Brain pericyte (primary cell): ENCODE measurements at regions not wholly inside any gene's neighbourhood (a gene's known extent, or its start where the extent isn't known, plus 50 kb on each side); places are given as distances from the start of the nearest gene placed in this dataset.
"Not testable (repeated sequence)": the region's sequence is repeated elsewhere in the genome, so short reads cannot be mapped to it uniquely, and the experiment has no call there.

Experiments
- DNase-seq: peaks from one replicate; pipeline ENCODE4 v3.0.0-alpha.2; 2012; ENCODE audit warnings: low read depth, low spot score

GRCh38 chr6:43886067-43886461 is 116.1 kb downstream of the VEGFA start:
- DNase-seq, result no peak

- DNase-seq, result no peak
Measured at GRCh38 chr6:43885399-43886066, 115.5 kb downstream of the VEGFA start.

DNA sequence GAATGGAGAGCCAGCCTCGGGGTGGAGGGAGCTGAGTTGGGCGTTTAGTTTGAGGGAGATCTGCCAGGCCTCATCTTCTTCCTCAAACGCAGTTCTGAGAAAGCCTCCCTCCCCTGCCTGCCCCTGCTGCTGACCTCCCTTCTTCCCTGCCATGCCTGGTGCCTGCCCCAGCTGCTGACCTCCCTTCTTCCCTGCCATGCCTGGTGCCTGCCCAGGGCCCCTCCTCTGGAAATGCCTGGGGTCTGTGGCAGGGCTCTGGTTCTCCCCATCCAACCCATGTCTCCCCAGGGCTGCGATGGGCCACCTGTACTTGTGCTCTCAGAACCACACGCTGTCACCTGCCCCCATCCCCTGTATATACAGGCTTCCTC is 114.6 kb downstream of the VEGFA start:
- DNase-seq, result no peak

- no peak for DNase-seq
Measured at GRCh38 chr6:43883847-43884651, 114.0 kb downstream of the VEGFA start.

GRCh38 chr6:43882690-43883448 is 112.9 kb downstream of the VEGFA start:
- not testable (repeated sequence) for DNase-seq

- DNase-seq, result no peak
Measured at GRCh38 chr6:43880236-43881137, 110.5 kb downstream of the VEGFA start.

GRCh38 chr6:43879722-43880121 is 109.7 kb downstream of the VEGFA start:
- DNase-seq, result no peak

DNA sequence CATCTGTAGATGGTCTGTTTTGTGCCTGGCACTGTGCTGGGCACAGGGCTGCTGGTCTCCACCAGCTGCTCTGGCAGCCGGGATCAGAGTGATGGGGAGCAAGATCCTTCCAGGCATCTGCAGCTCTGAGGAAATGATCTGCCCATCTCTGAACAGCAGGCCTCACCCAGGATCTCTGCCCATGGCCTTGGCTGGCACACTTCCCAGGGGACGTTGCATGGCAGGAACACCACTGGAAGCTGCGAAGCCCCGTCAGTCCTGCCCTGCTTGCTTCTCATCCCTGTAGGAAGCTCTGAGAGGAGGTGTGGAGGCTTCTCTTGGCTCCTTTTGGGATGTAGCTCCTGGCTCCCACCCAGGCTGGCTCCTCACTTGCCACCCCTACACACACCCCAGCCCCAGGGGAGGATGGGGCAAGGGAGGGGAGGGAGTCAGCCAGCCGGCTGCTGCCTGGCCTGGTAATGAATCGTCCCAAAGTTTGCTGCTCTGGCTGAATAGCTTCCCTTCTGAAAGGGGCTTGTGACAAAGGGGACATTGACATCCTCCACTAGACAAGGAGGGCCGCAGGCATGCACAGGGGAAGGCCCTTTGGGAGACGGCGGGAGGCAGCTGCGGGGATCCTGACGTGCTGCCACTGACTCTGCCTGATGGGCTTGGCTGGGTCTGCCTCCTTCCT is 108.9 kb downstream of the VEGFA start:
- DNase-seq, result no peak

DNA sequence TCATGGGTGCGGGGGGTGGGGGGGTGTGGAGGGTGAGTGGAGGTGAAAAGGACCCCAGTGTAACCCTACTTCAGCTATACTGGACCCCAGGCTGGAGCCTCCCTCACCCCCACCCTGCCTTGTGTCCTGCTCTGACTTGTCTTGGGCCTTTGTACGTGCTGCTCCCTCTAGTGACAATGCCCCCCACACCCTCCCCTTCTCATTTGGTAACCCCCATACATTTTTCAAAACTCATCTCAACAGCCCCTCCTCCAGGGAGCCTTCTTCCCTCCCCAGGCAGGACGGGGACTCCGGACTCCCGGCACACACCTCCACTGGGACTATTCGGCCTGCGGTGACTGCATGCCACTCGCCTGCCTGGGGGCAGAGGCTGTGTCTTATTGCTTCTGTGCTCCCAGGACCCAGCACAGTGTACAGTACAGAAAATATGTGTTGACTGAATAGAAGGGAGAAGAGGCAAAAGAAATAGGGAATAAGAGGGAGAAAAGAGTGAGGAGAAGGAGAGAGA is 108.2 kb downstream of the VEGFA start:
- DNase-seq, result no peak

DNA sequence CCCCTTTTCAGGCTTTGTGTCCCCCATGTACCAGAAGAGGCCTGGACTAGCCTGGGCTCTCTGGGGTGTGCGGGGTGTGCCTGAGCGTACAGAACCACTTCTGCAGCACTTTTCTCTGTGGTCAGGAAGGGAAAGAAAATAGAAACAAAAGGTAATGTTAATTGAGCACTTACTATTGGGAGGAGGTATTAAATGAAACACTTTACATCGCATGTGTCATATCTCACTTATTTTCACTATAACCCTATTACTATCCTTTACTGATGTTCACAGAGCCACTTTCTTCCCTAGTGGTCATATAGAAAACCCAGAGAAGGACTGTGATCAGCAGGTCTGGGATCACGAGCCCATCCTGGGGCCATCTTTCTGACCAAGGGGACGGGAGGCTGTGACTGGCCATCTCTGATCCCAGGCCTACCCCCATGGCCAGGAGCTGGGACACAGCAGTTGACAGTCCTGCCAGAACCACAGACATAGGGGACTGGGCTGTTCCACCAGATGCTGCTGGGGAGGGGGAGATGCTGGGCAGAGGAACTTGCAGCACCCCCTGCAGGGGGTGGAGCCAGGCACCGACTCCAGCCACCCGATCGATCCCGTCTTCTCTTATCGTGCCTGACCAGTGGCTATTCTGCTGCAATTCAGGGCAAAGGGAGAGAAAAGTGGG is 107.6 kb downstream of the VEGFA start:
- no peak for DNase-seq

DNA sequence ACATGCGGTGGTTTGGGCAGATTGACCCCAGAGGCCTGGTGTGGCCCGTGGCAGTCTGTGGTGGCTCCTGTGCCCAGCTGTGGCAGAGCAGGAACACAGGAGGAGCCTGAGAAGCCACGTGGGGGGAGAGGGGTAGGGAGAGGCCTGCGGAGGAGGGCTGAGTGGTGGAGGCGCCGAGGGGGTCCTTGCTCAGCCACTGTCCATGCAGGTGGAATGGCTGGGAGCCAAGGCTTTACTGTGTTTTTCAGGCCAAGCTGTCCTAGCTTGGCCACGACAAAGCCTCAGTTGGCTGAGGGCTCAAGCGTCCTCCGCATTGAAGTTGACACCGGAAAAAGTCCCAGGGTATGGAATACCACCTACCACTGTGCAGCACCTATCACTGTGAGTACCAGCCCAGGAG is 107.0 kb downstream of the VEGFA start:
- DNase-seq, result no peak

- DNase-seq, result no peak
Measured at GRCh38 chr6:43876602-43877001, 106.6 kb downstream of the VEGFA start.

- no peak for DNase-seq
Measured at GRCh38 chr6:43875849-43876572, 106.0 kb downstream of the VEGFA start.

DNA sequence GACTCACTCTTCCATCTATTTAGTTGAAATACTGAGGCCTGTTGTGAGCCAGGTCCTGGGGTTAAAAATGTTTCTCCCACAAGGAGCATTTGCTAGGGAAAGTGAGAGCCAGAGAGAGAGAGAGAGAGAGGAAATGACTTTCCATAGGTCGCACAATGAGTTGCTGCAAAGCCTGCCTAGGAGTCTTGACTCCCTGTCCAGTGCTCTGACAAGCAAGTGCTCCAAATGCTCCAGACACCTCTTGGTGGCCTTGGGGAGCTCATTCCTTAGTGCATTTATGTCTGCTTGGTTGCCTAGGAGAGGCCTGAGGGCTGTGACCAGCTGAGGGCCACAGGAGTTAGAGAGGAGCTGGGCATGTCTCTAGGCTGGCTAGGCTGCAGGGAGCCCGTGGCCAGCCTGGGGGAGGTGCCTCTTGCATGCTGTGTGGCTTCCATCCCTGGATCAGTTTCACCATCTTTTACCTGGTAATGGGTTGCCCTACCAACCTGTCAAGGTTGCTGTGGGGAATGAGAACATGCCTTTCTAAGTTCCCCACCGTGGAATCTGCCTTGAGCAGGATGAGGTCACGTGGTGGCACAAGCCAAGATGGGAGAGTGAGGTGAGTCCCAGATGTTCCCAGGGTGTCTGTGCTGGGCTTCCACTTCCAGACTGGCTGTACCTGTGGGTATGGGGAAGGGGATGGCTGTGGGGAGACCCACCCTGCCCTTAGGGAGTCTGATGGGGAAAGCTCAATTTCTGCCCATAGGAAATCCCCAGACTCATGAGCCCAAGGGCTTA is 105.0 kb downstream of the VEGFA start:
- no peak for DNase-seq

DNA sequence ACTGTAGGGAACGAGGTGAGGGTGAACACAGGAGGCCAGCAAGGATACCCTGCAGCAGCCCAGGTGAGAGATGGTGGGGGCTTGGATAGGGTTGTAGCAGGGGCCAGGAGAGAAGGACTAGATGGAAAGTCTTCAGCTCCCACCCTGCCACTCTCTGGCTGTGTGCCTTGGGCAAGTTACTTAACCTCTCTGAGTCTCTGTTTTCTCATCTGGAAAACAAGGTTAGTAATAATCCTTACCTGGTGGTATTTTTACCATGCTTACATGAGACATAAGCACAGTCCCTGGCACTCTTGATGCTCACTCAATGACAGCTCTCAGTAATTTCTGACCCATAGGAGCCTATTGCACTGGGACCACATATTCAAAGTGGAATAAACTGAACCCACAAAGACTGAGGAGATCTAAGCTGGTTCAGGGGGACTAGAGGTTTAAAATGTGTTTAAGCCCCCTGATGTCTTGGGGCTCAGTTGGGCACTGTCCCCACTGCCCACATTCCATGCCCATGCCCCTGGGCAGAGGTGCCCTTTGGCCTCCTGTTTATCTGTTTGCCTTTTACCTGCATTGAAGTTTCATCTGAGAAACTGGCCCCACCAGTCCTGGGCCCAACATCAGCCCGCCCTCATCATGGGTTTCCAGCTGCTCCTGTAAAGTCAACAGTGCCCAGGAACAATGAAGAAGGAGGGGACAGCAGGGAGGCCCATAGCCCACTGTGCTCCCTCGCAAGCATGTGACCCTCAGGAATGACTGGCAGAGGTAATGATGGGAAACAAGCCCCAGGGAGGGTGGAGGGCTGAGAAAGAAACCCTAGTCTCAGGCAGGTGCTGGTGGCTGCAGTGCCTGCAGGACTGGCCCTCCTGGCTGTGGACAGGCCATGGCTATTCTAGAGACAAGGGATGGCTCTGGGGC is 104.0 kb downstream of the VEGFA start:
- no peak for DNase-seq

GRCh38 chr6:43871933-43872332 is 101.9 kb downstream of the VEGFA start:
- DNase-seq, result no peak

DNA sequence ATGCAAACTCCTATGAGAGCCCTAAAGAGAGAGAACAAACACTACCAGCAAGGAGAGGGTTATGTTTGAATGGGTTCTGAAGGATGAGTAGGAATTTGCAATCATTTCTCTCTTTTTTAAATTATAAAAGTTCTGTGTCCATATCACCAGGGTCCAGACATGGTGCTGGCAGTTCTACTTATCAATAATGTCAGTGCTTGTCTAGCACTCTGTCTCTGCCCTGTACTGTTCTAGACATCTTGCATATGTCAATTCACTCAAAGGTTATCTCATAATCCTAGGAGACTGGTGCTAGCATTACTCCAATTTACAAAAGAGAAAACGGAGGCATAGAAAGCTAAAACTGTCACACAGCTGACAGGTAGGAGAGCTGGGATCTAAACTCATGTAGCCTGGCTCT is 101.3 kb downstream of the VEGFA start:
- DNase-seq, result no peak

- no peak for DNase-seq
Measured at GRCh38 chr6:43870660-43871061, 100.7 kb downstream of the VEGFA start.
